ENCODE measurements at regions not wholly inside any gene's neighbourhood (a gene's known extent, or its start where the extent isn't known, plus 50 kb on each side); places are given as distances from the start of the nearest gene placed in this dataset.

DNA sequence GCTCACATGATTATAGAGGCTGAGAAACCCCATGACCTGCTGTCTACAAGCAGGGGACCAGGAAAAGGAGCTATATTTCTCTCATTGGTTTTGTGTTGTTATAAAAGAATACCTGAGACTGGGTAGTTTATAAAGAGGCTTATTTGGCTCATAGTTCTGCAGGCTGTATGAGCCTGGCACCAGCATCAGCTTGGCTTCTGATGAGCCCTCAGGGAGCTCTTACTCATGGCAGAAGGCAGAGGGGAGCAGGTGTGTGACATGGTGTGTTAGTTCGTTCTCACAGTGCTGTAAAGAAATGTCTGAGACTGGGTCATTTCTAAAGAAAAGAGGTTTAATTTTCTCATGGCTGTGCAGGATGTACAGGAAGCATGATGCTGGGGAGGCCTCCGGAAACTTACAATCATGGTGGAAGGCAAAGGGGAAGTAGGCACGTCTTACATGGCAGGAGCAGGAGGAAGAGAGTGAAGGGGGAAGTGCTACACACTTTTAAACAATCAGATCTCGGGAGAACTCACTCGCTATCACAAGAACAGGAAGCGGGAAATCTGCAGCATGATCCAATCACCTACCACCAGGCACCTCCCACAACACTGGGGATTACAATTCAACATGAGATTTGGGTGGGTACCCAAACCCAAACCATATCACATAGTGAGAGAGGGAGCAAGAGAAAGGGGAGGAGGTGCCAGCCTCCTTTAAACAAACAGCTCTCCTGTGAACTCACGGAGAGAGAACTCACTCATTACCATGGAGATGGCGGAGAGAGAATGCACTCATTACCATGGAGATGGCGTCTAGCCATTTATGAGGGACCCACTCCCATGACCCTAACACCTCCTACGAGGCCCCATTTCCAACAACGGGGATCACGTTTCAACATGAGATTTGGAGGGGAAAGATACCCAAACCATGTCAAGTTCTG, 133.4 kb downstream of the JCAD start:
- H3K27ac ChIP-seq, result no peak overlapping the region
- TF ChIP-seq, protein P1, sequence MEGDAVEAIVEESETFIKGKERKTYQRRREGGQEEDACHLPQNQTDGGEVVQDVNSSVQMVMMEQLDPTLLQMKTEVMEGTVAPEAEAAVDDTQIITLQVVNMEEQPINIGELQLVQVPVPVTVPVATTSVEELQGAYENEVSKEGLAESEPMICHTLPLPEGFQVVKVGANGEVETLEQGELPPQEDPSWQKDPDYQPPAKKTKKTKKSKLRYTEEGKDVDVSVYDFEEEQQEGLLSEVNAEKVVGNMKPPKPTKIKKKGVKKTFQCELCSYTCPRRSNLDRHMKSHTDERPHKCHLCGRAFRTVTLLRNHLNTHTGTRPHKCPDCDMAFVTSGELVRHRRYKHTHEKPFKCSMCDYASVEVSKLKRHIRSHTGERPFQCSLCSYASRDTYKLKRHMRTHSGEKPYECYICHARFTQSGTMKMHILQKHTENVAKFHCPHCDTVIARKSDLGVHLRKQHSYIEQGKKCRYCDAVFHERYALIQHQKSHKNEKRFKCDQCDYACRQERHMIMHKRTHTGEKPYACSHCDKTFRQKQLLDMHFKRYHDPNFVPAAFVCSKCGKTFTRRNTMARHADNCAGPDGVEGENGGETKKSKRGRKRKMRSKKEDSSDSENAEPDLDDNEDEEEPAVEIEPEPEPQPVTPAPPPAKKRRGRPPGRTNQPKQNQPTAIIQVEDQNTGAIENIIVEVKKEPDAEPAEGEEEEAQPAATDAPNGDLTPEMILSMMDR (IDR thresholded peaks at IDR 0.05), result no peak
- no peak for TF ChIP-seq POLR2AphosphoS5 (IDR thresholded peaks at IDR 0.05)
- no peak for TF ChIP-seq POLR2A (IDR thresholded peaks at IDR 0.05)
- no peak for TF ChIP-seq EP300 (IDR thresholded peaks at IDR 0.05)

DNA sequence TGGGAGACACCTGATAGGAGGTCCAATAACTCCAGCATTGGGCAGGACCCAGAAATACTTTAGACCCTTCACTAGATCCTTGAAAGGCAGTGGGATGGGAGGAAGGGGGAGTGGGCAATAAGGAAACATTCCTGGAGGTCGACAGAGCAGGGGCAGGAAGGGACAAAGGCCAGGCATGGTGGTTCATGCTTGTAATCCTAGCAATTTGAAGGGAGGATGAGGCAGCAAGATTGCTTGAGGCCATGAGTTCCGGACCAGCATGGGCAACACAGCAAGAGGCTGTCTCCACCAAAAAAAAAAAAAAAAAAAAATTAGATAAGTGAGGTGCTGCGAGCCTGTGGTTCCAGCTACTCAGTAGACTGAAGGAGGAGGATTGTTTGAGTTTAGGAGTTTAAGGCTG, 134.9 kb downstream of the JCAD start:
- Histone ChIP-seq H3K36me3 (no peaks in the 10 kb centered on the region), H3K4me3 (no peak overlapping the region), H3K27me3 (no peaks in the 10 kb centered on the region), H3K9me3 (no peaks in the 10 kb centered on the region), H3K4me1 (peaks cover 21% of the 10 kb centered on the region), H3K27ac (no peak overlapping the region)
- TF ChIP-seq EP300 (IDR thresholded peaks at IDR 0.05), result no peak
- no peak for DNase-seq (ENCODE audit: low spot score in 2 of 2)
- 78% methylated on average over 3 of the region's 3 CpGs for WGBS

More for the DNA sequence above, 133.4 kb downstream of the JCAD start:
- DNase-seq (ENCODE audit: low spot score in 2 of 2), result no peak
- Histone ChIP-seq H3K27me3 (no peaks in the 10 kb centered on the region), H3K4me3 (no peak overlapping the region), H3K9me3 (no peaks in the 10 kb centered on the region), H3K4me1 (peaks cover 14% of the 10 kb centered on the region), H3K36me3 (no peaks in the 10 kb centered on the region)
- WGBS, result 70% methylated on average over 12 of the region's 12 CpGs

GRCh38 chr10:29923416-29923965, 135.9 kb downstream of the JCAD start:
- Histone ChIP-seq H3K4me1 (peaks cover 21% of the 10 kb centered on the region), H3K36me3 (no peaks in the 10 kb centered on the region), H3K4me3 (no peak overlapping the region), H3K27me3 (no peaks in the 10 kb centered on the region), H3K27ac (no peak overlapping the region), H3K9me3 (no peaks in the 10 kb centered on the region)
- no peak for DNase-seq (ENCODE audit: low spot score in 2 of 2)
- WGBS, result 80% methylated on average over 7 of the region's 7 CpGs
- no peak for TF ChIP-seq POLR2A (IDR thresholded peaks at IDR 0.05)
- TF ChIP-seq POLR2AphosphoS5 (IDR thresholded peaks at IDR 0.05), result no peak
- no peak for TF ChIP-seq EP300 (IDR thresholded peaks at IDR 0.05)
- TF ChIP-seq, protein P1 (IDR thresholded peaks at IDR 0.05), result no peak

GRCh38 chr10:29922892-29923291, 136.5 kb downstream of the JCAD start:
- DNase-seq (ENCODE audit: low spot score in 2 of 2), result no peak
- Histone ChIP-seq H3K9me3 (no peaks in the 10 kb centered on the region), H3K4me3 (no peak overlapping the region), H3K27me3 (no peaks in the 10 kb centered on the region), H3K27ac (no peak overlapping the region), H3K36me3 (no peaks in the 10 kb centered on the region), H3K4me1 (peaks cover 21% of the 10 kb centered on the region)
- 63% methylated on average over 4 of the region's 4 CpGs for WGBS
- TF ChIP-seq, protein P1 (IDR thresholded peaks at IDR 0.05), result no peak
- TF ChIP-seq POLR2A (IDR thresholded peaks at IDR 0.05) (no peak), POLR2AphosphoS5 (IDR thresholded peaks at IDR 0.05) (no peak), EP300 (IDR thresholded peaks at IDR 0.05) (no peak)

GRCh38 chr10:29922226-29922625, 137.2 kb downstream of the JCAD start:
- Histone ChIP-seq H3K4me3 (no peak overlapping the region), H3K4me1 (peaks cover 21% of the 10 kb centered on the region), H3K9me3 (no peaks in the 10 kb centered on the region), H3K27me3 (no peaks in the 10 kb centered on the region), H3K36me3 (no peaks in the 10 kb centered on the region), H3K27ac (no peak overlapping the region)
- 45% methylated on average over 1 of the region's 1 CpG for WGBS
- no peak for TF ChIP-seq POLR2AphosphoS5 (IDR thresholded peaks at IDR 0.05)
- TF ChIP-seq, protein P1 (IDR thresholded peaks at IDR 0.05), result no peak
- no peak for TF ChIP-seq EP300 (IDR thresholded peaks at IDR 0.05)
- TF ChIP-seq POLR2A (IDR thresholded peaks at IDR 0.05), result no peak
- no peak for DNase-seq (ENCODE audit: low spot score in 2 of 2)
